ENCODE measurements at regions not wholly inside any gene's neighbourhood (a gene's known extent, or its start where the extent isn't known, plus 50 kb on each side); places are given as distances from the start of the nearest gene placed in this dataset.

- TF ChIP-seq ISL1 (CRISPR knock-in tag; IDR thresholded peaks at IDR 0.05) (no peak), RARB (CRISPR knock-in tag; IDR thresholded peaks at IDR 0.05) (no peak)
Observed at GRCh38 chr3:118477768-118478167, 556.9 kb downstream of the IGSF11 start (continued).

- no peak for ATAC-seq
- no peak for TF ChIP-seq CSRNP3 (CRISPR knock-in tag; IDR thresholded peaks at IDR 0.05)
- no peak for TF ChIP-seq CSDC2 (CRISPR knock-in tag; IDR thresholded peaks at IDR 0.05)
- TF ChIP-seq POU6F1 (CRISPR knock-in tag; IDR thresholded peaks at IDR 0.05; ENCODE audit: borderline replicate concordance, low read depth): no peak
- TF ChIP-seq TCF4 (CRISPR knock-in tag; IDR thresholded peaks at IDR 0.05; ENCODE audit: borderline replicate concordance): no peak
- TF ChIP-seq BACH2 (CRISPR knock-in tag; IDR thresholded peaks at IDR 0.05; ENCODE audit: borderline replicate concordance): no peak
- no peak for TF ChIP-seq ARNTL (CRISPR knock-in tag; IDR thresholded peaks at IDR 0.05; ENCODE audit: borderline replicate concordance, low read depth)
- TF ChIP-seq CREB5 (CRISPR knock-in tag; IDR thresholded peaks at IDR 0.05; ENCODE audit: low read depth): no peak
- no peak for TF ChIP-seq ZNF8 (CRISPR knock-in tag; IDR thresholded peaks at IDR 0.05)
- TF ChIP-seq RARB (CRISPR knock-in tag; IDR thresholded peaks at IDR 0.05): no peak
- TF ChIP-seq PPARA (CRISPR knock-in tag; IDR thresholded peaks at IDR 0.05; ENCODE audit: borderline replicate concordance): no peak
- no peak for TF ChIP-seq ZC3H10 (CRISPR knock-in tag; IDR thresholded peaks at IDR 0.05)
Observed at GRCh38 chr3:118478706-118479276, 555.9 kb downstream of the IGSF11 start.

GRCh38 chr3:118479376-118479775, 555.3 kb downstream of the IGSF11 start:
- ATAC-seq: no peak
- no peak for TF ChIP-seq ZNF70 (CRISPR knock-in tag; IDR thresholded peaks at IDR 0.05)
- TF ChIP-seq ISL1 (CRISPR knock-in tag; IDR thresholded peaks at IDR 0.05): no peak
- TF ChIP-seq PATZ1 (CRISPR knock-in tag; IDR thresholded peaks at IDR 0.05; ENCODE audit: borderline replicate concordance): no peak
- TF ChIP-seq ZC3H10 (CRISPR knock-in tag; IDR thresholded peaks at IDR 0.05): no peak
- TF ChIP-seq OSR1 (CRISPR knock-in tag; IDR thresholded peaks at IDR 0.05): no peak
- no peak for TF ChIP-seq ARNTL (CRISPR knock-in tag; IDR thresholded peaks at IDR 0.05; ENCODE audit: borderline replicate concordance, low read depth)
- TF ChIP-seq GLIS3 (CRISPR knock-in tag; IDR thresholded peaks at IDR 0.05): no peak
- TF ChIP-seq CSDC2 (CRISPR knock-in tag; IDR thresholded peaks at IDR 0.05): no peak
- no peak for TF ChIP-seq RARB (CRISPR knock-in tag; IDR thresholded peaks at IDR 0.05)
- TF ChIP-seq CREB5 (CRISPR knock-in tag; IDR thresholded peaks at IDR 0.05; ENCODE audit: low read depth): no peak
- no peak for TF ChIP-seq TCF4 (CRISPR knock-in tag; IDR thresholded peaks at IDR 0.05; ENCODE audit: borderline replicate concordance)
- TF ChIP-seq ZFP3 (CRISPR knock-in tag; IDR thresholded peaks at IDR 0.05): no peak
- no peak for TF ChIP-seq BACH2 (CRISPR knock-in tag; IDR thresholded peaks at IDR 0.05; ENCODE audit: borderline replicate concordance)
- TF ChIP-seq TOX (CRISPR knock-in tag; IDR thresholded peaks at IDR 0.05; ENCODE audit: borderline replicate concordance): no peak
- no peak for TF ChIP-seq CSRNP3 (CRISPR knock-in tag; IDR thresholded peaks at IDR 0.05)
- TF ChIP-seq SNAI2 (CRISPR knock-in tag; IDR thresholded peaks at IDR 0.05): no peak
- no peak for TF ChIP-seq ZNF565 (CRISPR knock-in tag; conservative IDR thresholded peaks at IDR 0.05; ENCODE audit: low read depth)

Data from SK-N-SH treated with all-trans-retinoic acid at 6 μM for 48 hours (cell line).